K562 (cell line): ENCODE measurements at regions not wholly inside any gene's neighbourhood (a gene's known extent, or its start where the extent isn't known, plus 50 kb on each side); places are given as distances from the start of the nearest gene placed in this dataset.

ENCODE experiments used
- CHD7 ChIP-seq: fragments of 200-600 bp; sonication (generic); IDR thresholded peaks from one replicate; pipeline ENCODE4 v1.6.1; 2012; ENCODE audit warnings: mild to moderate bottlenecking, low read depth, low read length, inconsistent platforms

GRCh38 chr19:33866696-33867095, 70.0 kb downstream of the KCTD15 start (continued):
- TF ChIP-seq CHD7 = no peak
